Peyer's patch (tissue), 4 donors: ENCODE measurements at regions not wholly inside any gene's neighbourhood (a gene's known extent, or its start where the extent isn't known, plus 50 kb on each side); places are given as distances from the start of the nearest gene placed in this dataset.
"Not testable (repeated sequence)": the region's sequence is repeated elsewhere in the genome, so short reads cannot be mapped to it uniquely, and the experiment has no call there.

Experiments used
- DNase-seq, 3 donors: peaks; one replicate each; pipeline ENCODE4 v3.0.0-alpha.2; 2017 to 2019
- H3K27ac ChIP-seq, 4 donors: fragments of 200-600 bp; sonication (generic); one replicate each; pipeline ENCODE4 v1.5.1; 2016 to 2019
- H3K27me3 ChIP-seq, 2 donors: fragments of 200-600 bp; sonication (generic); one replicate each; pipeline ENCODE4 v1.5.1; 2019
- H3K36me3 ChIP-seq, 3 donors: fragments of 200-600 bp; sonication (generic); one replicate each; pipeline ENCODE4 v1.5.1; 2016 to 2019
- H3K4me1 ChIP-seq, 4 donors: fragments of 200-600 bp; sonication (generic); one replicate each; pipeline ENCODE4 v1.5.1; 2016 to 2019
- H3K4me3 ChIP-seq, 4 donors: fragments of 200-600 bp; sonication (generic); 1 replicate in 3 of 4; 2 replicates in 1 of 4; pipeline ENCODE4 v1.5.1; 2016 to 2019; ENCODE audit warnings: mild to moderate bottlenecking in 1 of 4
- H3K9me3 ChIP-seq, 4 donors: fragments of 200-600 bp; sonication (generic); one replicate each; pipeline ENCODE4 v1.5.1; 2016 to 2019; ENCODE audit warnings: mild to moderate bottlenecking in 1 of 4
- POLR2A ChIP-seq, 2 donors: fragments of 450-650 bp; IDR thresholded peaks; one replicate each; pipeline ENCODE4 v1.5.1; 2017; ENCODE audit warnings: antibody characterized with exemption in 2 of 2, mild to moderate bottlenecking in 2 of 2, moderate library complexity in 2 of 2
- TF ChIP-seq, protein P1 (sequence below), 6 experiments: fragments of 450-650 bp in 4 of 6; fragments of 200-600 bp in 2 of 6; sonication (generic) in 1 of 6; IDR thresholded peaks; one replicate each; pipeline ENCODE4 v1.5.1; 2017 to 2019; ENCODE audit warnings: antibody characterized with exemption in 6 of 6, mild to moderate bottlenecking in 3 of 6, moderate library complexity in 1 of 6

DNA sequence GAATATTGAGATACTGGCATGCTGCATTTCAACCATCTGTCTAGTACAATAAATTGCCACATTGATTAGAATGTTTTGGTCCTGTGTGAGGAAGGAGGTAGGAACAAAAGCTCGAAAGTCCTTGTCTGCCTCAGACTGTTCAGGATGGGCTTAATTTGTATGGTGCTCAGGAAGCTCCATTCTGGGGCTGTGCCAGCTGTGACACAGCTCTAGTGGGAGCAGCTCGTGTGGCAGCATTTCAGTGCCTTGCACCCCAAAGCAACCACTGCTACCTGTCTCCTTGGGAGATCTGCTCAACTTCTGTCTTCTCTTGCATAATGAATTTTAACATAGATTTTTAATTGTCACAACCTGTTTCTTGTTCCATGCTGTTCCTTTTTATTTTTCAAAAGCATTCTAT lies 144.4 kb upstream of the THUMPD2 start:
- no peak overlapping the region for H3K4me3 ChIP-seq
- H3K27ac ChIP-seq = no peak overlapping the region
- no peaks in the 10 kb centered on the region for H3K4me1 ChIP-seq
- no peaks in the 10 kb centered on the region for H3K36me3 ChIP-seq
- no peak for DNase-seq
- no peak for TF ChIP-seq POLR2A (IDR thresholded peaks at IDR 0.05)
- TF ChIP-seq, protein P1, sequence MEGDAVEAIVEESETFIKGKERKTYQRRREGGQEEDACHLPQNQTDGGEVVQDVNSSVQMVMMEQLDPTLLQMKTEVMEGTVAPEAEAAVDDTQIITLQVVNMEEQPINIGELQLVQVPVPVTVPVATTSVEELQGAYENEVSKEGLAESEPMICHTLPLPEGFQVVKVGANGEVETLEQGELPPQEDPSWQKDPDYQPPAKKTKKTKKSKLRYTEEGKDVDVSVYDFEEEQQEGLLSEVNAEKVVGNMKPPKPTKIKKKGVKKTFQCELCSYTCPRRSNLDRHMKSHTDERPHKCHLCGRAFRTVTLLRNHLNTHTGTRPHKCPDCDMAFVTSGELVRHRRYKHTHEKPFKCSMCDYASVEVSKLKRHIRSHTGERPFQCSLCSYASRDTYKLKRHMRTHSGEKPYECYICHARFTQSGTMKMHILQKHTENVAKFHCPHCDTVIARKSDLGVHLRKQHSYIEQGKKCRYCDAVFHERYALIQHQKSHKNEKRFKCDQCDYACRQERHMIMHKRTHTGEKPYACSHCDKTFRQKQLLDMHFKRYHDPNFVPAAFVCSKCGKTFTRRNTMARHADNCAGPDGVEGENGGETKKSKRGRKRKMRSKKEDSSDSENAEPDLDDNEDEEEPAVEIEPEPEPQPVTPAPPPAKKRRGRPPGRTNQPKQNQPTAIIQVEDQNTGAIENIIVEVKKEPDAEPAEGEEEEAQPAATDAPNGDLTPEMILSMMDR (IDR thresholded peaks at IDR 0.05) = no peak
- H3K27me3 ChIP-seq = no peaks in the 10 kb centered on the region
- H3K9me3 ChIP-seq = no peaks in the 10 kb centered on the region

DNA sequence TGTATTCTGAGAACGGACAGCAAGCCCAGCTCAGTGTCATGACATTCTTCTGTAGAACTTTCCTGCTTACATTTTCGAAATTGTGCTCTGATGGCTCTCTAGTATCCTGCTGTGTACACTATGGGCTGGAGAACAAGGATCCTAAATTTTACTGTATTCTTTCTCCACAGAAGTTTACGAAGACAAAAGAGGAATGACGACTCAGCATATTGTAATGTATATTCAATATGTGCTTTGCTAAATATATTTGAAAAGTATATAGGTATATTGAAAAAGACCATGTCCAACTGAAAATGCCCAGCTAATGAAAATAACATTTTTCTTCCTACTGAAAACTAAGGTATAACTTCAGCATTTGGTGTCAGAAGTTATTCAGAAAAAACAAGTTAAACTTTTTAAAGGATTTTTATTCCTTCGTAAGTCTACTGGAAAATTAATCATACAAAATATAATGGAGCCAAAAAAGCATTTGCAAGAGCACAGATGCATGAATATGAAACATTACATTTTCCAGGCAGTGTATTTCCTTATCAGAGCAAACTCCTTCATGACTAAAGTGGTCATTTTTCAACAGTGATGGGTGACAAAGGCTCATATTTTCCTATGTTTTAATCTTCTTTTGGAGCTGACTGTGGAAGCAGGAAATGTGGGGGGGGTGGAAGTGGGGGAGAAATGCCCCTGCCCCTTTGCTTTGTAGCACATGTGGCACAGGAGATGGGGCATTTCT lies 143.8 kb upstream of the THUMPD2 start:
- Histone ChIP-seq H3K9me3 (no peaks in the 10 kb centered on the region), H3K4me3 (no peak overlapping the region), H3K27me3 (no peaks in the 10 kb centered on the region), H3K27ac (no peak overlapping the region), H3K4me1 (no peaks in the 10 kb centered on the region), H3K36me3 (no peaks in the 10 kb centered on the region)
- TF ChIP-seq, protein P1 (IDR thresholded peaks at IDR 0.05) = no peak
- TF ChIP-seq POLR2A (IDR thresholded peaks at IDR 0.05) = no peak
- no peak for DNase-seq

DNA sequence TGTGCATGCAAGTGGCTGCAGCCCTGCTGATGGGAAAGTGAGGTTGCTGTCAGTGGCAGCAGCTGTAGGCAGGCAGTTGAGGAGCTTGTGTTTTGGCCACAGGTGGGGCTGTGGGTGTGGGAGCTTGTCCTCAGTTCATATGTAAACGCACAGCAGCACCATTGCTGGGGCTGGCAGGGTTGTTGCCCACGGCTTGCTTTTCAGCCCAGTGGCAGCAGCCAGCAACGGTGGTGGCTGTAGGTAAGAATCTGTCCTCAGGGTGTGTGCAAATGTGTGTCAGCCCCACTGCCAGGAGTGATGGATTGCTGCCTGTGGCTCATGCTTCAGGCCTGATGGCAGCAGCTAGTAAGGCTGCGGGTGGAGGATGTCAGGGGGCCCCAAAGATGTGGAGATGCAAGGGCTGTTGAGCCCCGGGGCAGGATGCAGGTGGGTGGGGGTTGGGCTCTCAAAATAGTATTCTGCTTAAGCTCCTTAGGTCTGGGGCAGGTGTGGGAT lies 141.3 kb upstream of the THUMPD2 start:
- Histone ChIP-seq H3K27ac (no peak overlapping the region), H3K27me3 (no peaks in the 10 kb centered on the region), H3K36me3 (no peaks in the 10 kb centered on the region), H3K9me3 (no peaks in the 10 kb centered on the region), H3K4me3 (no peak overlapping the region), H3K4me1 (no peaks in the 10 kb centered on the region)
- no peak for DNase-seq
- no peak for TF ChIP-seq POLR2A (IDR thresholded peaks at IDR 0.05)
- TF ChIP-seq, protein P1 (IDR thresholded peaks at IDR 0.05) = no peak

DNA sequence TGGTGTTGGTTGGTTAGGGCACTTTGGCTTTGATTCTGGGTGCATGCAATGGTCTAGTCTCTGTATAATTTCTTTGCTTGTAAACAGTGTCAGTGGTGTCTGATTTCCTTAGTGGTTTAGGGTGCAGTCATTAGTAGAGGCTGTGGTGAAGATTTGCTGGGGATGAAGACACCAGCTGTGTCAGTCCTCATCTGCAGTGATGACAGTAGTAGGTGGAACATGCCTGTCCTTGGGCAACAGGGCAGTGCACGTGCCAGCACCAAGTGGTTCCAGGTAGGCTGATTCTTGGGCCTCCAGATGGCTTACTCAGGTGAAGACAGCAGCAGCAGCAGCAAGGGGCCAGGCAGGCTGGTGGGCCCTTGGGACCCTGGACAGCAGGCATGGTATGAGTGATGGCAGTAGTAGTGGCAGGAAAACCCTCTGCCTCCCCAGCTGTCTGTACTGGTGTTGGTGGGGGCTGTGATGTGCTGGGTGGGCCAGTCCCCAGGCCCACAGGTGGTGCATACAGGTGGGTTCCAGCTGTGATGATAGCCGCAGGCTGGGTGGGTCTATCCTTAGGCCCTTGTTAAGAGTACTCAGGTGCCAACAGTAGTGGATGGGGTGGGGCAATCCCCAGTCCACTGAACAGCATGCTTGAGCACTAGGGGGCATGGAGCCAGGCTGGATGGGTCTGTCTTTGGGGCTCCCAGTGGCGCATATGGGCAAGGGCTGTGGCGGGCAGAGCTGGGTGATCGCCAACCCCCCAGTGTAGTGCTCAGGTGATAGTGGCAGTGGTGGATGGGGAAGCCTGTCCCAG lies 140.7 kb upstream of the THUMPD2 start:
- no peaks in the 10 kb centered on the region for H3K4me1 ChIP-seq
- H3K27ac ChIP-seq = no peak overlapping the region
- H3K36me3 ChIP-seq = no peaks in the 10 kb centered on the region
- no peak for DNase-seq
- no peaks in the 10 kb centered on the region for H3K27me3 ChIP-seq
- TF ChIP-seq, protein P1 (IDR thresholded peaks at IDR 0.05) = no peak
- no peak for TF ChIP-seq POLR2A (IDR thresholded peaks at IDR 0.05)
- no peak overlapping the region for H3K4me3 ChIP-seq
- no peaks in the 10 kb centered on the region for H3K9me3 ChIP-seq

DNA sequence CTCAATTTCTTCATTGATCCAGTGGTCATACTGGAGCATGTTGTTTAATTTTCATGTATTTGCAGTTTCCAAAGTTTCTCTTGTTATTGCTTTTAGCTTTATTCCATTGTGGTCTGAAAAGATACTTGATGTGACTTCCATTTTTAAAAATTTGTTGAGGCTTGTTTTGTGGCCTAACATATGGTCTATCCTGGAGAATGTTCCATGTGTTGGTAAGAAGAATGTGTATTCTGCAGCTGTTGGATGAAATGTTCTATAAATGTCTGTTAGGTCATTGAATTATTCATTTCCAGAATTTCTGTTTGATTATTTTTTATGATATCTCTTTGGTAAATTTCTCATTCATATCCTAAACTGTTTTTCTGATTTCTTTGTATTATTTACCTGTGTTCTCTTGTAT lies 139.8 kb upstream of the THUMPD2 start:
- TF ChIP-seq, protein P1 (IDR thresholded peaks at IDR 0.05) = no peak
- TF ChIP-seq POLR2A (IDR thresholded peaks at IDR 0.05) = no peak
- no peak overlapping the region for H3K27ac ChIP-seq

DNA sequence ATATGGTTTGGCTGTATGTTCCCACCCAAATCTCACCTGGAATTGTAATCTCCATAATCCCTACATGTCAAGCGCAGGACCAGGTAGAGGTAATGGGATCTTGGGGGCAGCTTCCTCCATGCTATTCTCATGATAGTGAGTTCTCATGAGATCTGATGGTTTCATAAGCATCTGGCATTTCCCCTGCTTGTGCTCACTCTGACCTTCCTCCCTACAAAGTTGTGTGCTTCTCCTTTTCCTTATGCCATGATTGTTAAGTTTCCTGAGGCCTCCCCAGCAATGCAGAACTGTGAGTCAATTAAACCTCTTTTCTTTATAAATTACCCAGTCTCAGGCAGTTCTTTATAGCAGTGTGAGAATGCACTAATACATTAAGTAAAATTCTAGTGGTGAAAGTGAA lies 138.3 kb upstream of the THUMPD2 start:
- H3K27ac ChIP-seq, H3K9me3 ChIP-seq, H3K36me3 ChIP-seq, DNase-seq, H3K4me1 ChIP-seq, H3K27me3 ChIP-seq, H3K4me3 ChIP-seq: not testable (repeated sequence)

More for the DNA sequence above, 139.8 kb upstream of the THUMPD2 start:
- H3K9me3 ChIP-seq = no peaks in the 10 kb centered on the region
- no peak for DNase-seq
- H3K27me3 ChIP-seq = no peaks in the 10 kb centered on the region
- H3K4me3 ChIP-seq = no peak overlapping the region
- H3K36me3 ChIP-seq = no peaks in the 10 kb centered on the region
- no peaks in the 10 kb centered on the region for H3K4me1 ChIP-seq
